Right ventricle myocardium inferior (tissue), 1 donor: ENCODE measurements at regions not wholly inside any gene's neighbourhood (a gene's known extent, or its start where the extent isn't known, plus 50 kb on each side); places are given as distances from the start of the nearest gene placed in this dataset.

ENCODE experiments used
- ATAC-seq: fragments of 200-7000 bp; cut with Tn5 transposase; one replicate; pipeline ENCODE4 v1.9.1; 2020; ENCODE audit warnings: mild to moderate bottlenecking, moderate library complexity
- DNase-seq: peaks from one replicate; pipeline ENCODE4 v3.0.0; 2021; ENCODE audit errors: missing footprints
- intact Hi-C: fragments of 100-400 bp; cut with DNase I; formaldehyde crosslinking; loops from one replicate; pipeline ENCODE4 v1.11.0; 2022
- donor health status: DM: no; HTN: yes; CAD: no; lungs with severe emphysema.

GRCh38 chr10:4017336-4017735 lies 232.3 kb upstream of the KLF6 start:
- intact Hi-C loops, result no loop called here
- ATAC-seq (no peak), DNase-seq (no peak)

GRCh38 chr10:4016214-4016740 lies 231.3 kb upstream of the KLF6 start:
- DNase-seq (no peak), ATAC-seq (no peak)
- intact Hi-C loops, result no loop called here

- peak; percentile 56 for ATAC-seq
- DNase-seq, result peak; percentile 74
- intact Hi-C loops, result no loop called here
These were observed 228.7 kb upstream of the KLF6 start for GRCh38 chr10:4013651-4014121.

GRCh38 chr10:4012848-4013247 lies 227.8 kb upstream of the KLF6 start:
- intact Hi-C loops, result no loop called here
- no peak for DNase-seq
- no peak for ATAC-seq

GRCh38 chr10:4011136-4011812 lies 226.3 kb upstream of the KLF6 start:
- DNase-seq (no peak), ATAC-seq (no peak)
- intact Hi-C loops, result no loop called here

- intact Hi-C loops, result no loop called here
- ATAC-seq (no peak), DNase-seq (no peak)
These were observed 223.8 kb upstream of the KLF6 start for GRCh38 chr10:4008676-4009382.

- ATAC-seq (no peak), DNase-seq (no peak)
- intact Hi-C loops, result no loop called here
These were observed 222.8 kb upstream of the KLF6 start for GRCh38 chr10:4007771-4008170.

GRCh38 chr10:4006858-4007257 lies 221.8 kb upstream of the KLF6 start:
- no peak for ATAC-seq
- intact Hi-C loops, result no loop called here
- DNase-seq, result no peak

- ATAC-seq (peak; percentile 23), DNase-seq (no peak)
- intact Hi-C loops, result no loop called here
These were observed 221.0 kb upstream of the KLF6 start for GRCh38 chr10:4006051-4006450.

GRCh38 chr10:4004990-4005389 lies 220.0 kb upstream of the KLF6 start:
- intact Hi-C loops, result no loop called here
- ATAC-seq (no peak), DNase-seq (no peak)

- intact Hi-C loops, result no loop called here
- DNase-seq (no peak), ATAC-seq (no peak)
These were observed 219.1 kb upstream of the KLF6 start for GRCh38 chr10:4004144-4004543.

GRCh38 chr10:4003348-4003973 lies 218.5 kb upstream of the KLF6 start:
- ATAC-seq (no peak), DNase-seq (no peak)
- intact Hi-C loops, result no loop called here

GRCh38 chr10:4001811-4002210 lies 216.8 kb upstream of the KLF6 start:
- ATAC-seq, result no peak
- intact Hi-C loops, result no loop called here
- no peak for DNase-seq

GRCh38 chr10:3999642-4000041 lies 214.6 kb upstream of the KLF6 start:
- ATAC-seq (no peak), DNase-seq (no peak)
- intact Hi-C loops, result no loop called here

- ATAC-seq (no peak), DNase-seq (no peak)
- intact Hi-C loops, result no loop called here
These were observed 211.7 kb upstream of the KLF6 start for GRCh38 chr10:3996697-3997096.

GRCh38 chr10:3995302-3996210 lies 210.5 kb upstream of the KLF6 start:
- DNase-seq, result no peak
- ATAC-seq, result no peak
- intact Hi-C loops, result no loop called here

- intact Hi-C loops, result no loop called here
- no peak for ATAC-seq
- DNase-seq, result no peak
These were observed 207.6 kb upstream of the KLF6 start for GRCh38 chr10:3992382-3993178.

- intact Hi-C loops, result no loop called here
- ATAC-seq, result no peak
- no peak for DNase-seq
These were observed 205.3 kb upstream of the KLF6 start for GRCh38 chr10:3990307-3990706.
